GM12878 (cell line): ENCODE measurements at regions not wholly inside any gene's neighbourhood (a gene's known extent, or its start where the extent isn't known, plus 50 kb on each side); places are given as distances from the start of the nearest gene placed in this dataset.

Experiments used
- ATAC-seq: fragments of 200-7000 bp; cut with Tn5 transposase; 3 replicates; pipeline ENCODE4 v1.9.1; 2020; ENCODE audit warnings: mild to moderate bottlenecking, moderate library complexity
- BruUV-seq: library from RNA; stranded (reverse); fragments of 400-500 nt; replicated peaks from 2 replicates; lab custom pipeline; 2021; lab: Mats Ljungman, UMichigan
- CTCF ChIA-PET: fragments of 300-600 bp; sonication (Branson Sonifier 250); formaldehyde crosslinking; extraction: SDS; loops from one replicate; lab custom pipeline; 2021; ENCODE audit warnings: inconsistent platforms; lab: Yijun Ruan, JAX
- POLR2A ChIA-PET: fragments of 350-600 bp; formaldehyde crosslinking; extraction: SDS; loops from one replicate; lab custom pipeline; 2021; ENCODE audit warnings: inconsistent platforms; lab: Charles Lee
- RAD21 ChIA-PET: fragments of 300-600 bp; sonication (Branson Sonifier 250); formaldehyde crosslinking; loops from one replicate; lab custom pipeline; 2023; ENCODE audit warnings: antibody characterized with exemption; ENCODE audit not compliant: unreplicated experiment; lab: Charles Lee
- SMC1A ChIA-PET: fragments of 300-600 bp; sonication (Branson Sonifier 250); formaldehyde crosslinking; loops from one replicate; lab custom pipeline; 2023; ENCODE audit not compliant: unreplicated experiment, uncharacterized antibody; lab: Charles Lee
- DNase-seq: peaks from one replicate; pipeline ENCODE4 v3.0.0-alpha.2; 2011; ENCODE audit warnings: low read depth, low spot score
- FAIRE-seq: peaks from 3 replicates; lab custom pipeline; 2011; peaks lifted over from hg19 to GRCh38; lab: Jason Lieb, UNC
- H2AFZ ChIP-seq: 2 replicates; pipeline ENCODE4 v1.6.0; 2011; ENCODE audit warnings: low read depth, low read length, control low read depth; ENCODE audit not compliant: control insufficient read depth
- H3K27ac ChIP-seq: 2 replicates; pipeline ENCODE4 v1.5.1; 2011; ENCODE audit warnings: control low read depth; ENCODE audit not compliant: control insufficient read depth, insufficient read depth
- H3K27me3 ChIP-seq, 2 experiments: replicated peaks in 1 of 2; 2 replicates each; pipeline versions ENCODE4 v1.6.0 to v1.6.1; 2011; ENCODE audit warnings: low read length in 1 of 2; ENCODE audit not compliant: control insufficient read depth in 2 of 2, insufficient read depth in 2 of 2
- H3K36me3 ChIP-seq, 2 experiments: 2 replicates each; pipeline ENCODE4 v1.5.1; 2011; ENCODE audit warnings: low read length in 1 of 2; ENCODE audit not compliant: control insufficient read depth in 2 of 2, insufficient read depth in 2 of 2
- H3K4me1 ChIP-seq: 2 replicates; pipeline ENCODE4 v1.6.1; 2011; ENCODE audit warnings: mild to moderate bottlenecking, low read length, moderate library complexity, mixed read lengths; ENCODE audit not compliant: control insufficient read depth, insufficient read depth
- H3K4me2 ChIP-seq: 2 replicates; pipeline ENCODE4 v1.6.0; 2011; ENCODE audit warnings: control low read depth; ENCODE audit not compliant: control insufficient read depth, insufficient read depth
- H3K4me3 ChIP-seq: fragments of 200-600 bp; sonication (generic); 2 replicates; pipeline ENCODE4 v1.5.1; 2016
- H3K79me2 ChIP-seq: 2 replicates; pipeline ENCODE4 v1.6.0; 2011; ENCODE audit warnings: low read length; ENCODE audit not compliant: control insufficient read depth, insufficient read depth
- H3K9ac ChIP-seq: 2 replicates; pipeline ENCODE4 v1.8.0; 2011; ENCODE audit warnings: low read length, control low read depth, mixed read lengths; ENCODE audit not compliant: control insufficient read depth, insufficient read depth
- H3K9me3 ChIP-seq: replicated peaks from 3 replicates; pipeline ENCODE4 v1.5.1; 2011; ENCODE audit warnings: mild to moderate bottlenecking, low read length; ENCODE audit not compliant: control insufficient read depth, insufficient read depth
- H4K20me1 ChIP-seq: 2 replicates; pipeline ENCODE4 v1.6.0; 2011; ENCODE audit not compliant: control insufficient read depth, insufficient read depth
- ASH2L ChIP-seq: fragments of 300-600, 200-600 bp; sonication (generic); IDR thresholded peaks from 2 replicates; pipeline ENCODE4 v1.6.1; 2017; ENCODE audit warnings: low read depth, mild to moderate bottlenecking, borderline replicate concordance
- ATF2 ChIP-seq: IDR thresholded peaks from 2 replicates; pipeline ENCODE4 v1.6.1; 2012; ENCODE audit warnings: low read length, inconsistent platforms
- FOXK2 ChIP-seq: fragments of 450-650 bp; IDR thresholded peaks from 2 replicates; pipeline ENCODE4 v1.6.1; 2017; ENCODE audit warnings: mild to moderate bottlenecking, moderate library complexity
- KAT2A ChIP-seq: conservative IDR thresholded peaks from 2 replicates; pipeline ENCODE4 v1.6.1; 2011; ENCODE audit warnings: low read depth, low read length; ENCODE audit not compliant: control insufficient read depth
- MTA2 ChIP-seq: fragments of 450-650 bp; IDR thresholded peaks from 2 replicates; pipeline ENCODE4 v1.6.1; 2016; ENCODE audit warnings: low read depth, mild to moderate bottlenecking, moderate library complexity
- MXI1 ChIP-seq: fragments of 150-350 bp; IDR thresholded peaks from 2 replicates; pipeline ENCODE4 v1.6.1; 2011; ENCODE audit warnings: low read depth, mild to moderate bottlenecking, inconsistent platforms, low read length, improper control_type of control experiment
- NFXL1 ChIP-seq: fragments of 450-650 bp; IDR thresholded peaks from 2 replicates; pipeline ENCODE4 v1.6.1; 2017; ENCODE audit warnings: antibody characterized with exemption, mild to moderate bottlenecking, borderline replicate concordance
- NFYA ChIP-seq: IDR thresholded peaks from 2 replicates; pipeline ENCODE4 v1.6.1; 2011; ENCODE audit warnings: low read depth, mild to moderate bottlenecking, low read length, improper control_type of control experiment, borderline replicate concordance
- SRF ChIP-seq, 2 experiments: IDR thresholded peaks; 2 replicates each; pipeline ENCODE4 v1.6.1; 2011; ENCODE audit warnings: low read depth in 2 of 2, low read length in 2 of 2, mild to moderate bottlenecking in 1 of 2, moderate library complexity in 1 of 2
- TCF12 ChIP-seq: IDR thresholded peaks from 2 replicates; pipeline ENCODE4 v1.6.1; 2011; ENCODE audit warnings: low read depth, mild to moderate bottlenecking, low read length
- TCF3 ChIP-seq: IDR thresholded peaks from 2 replicates; pipeline ENCODE4 v1.6.1; 2012; ENCODE audit warnings: low read depth, mild to moderate bottlenecking, low read length, borderline replicate concordance; ENCODE audit not compliant: insufficient read depth
- USF2 ChIP-seq: IDR thresholded peaks from 2 replicates; pipeline ENCODE4 v1.6.1; 2011; ENCODE audit warnings: low read depth, low read length, improper control_type of control experiment, borderline replicate concordance
- ZBTB40 ChIP-seq: fragments of 450-650 bp; IDR thresholded peaks from 2 replicates; pipeline ENCODE4 v1.6.1; 2016; ENCODE audit warnings: mild to moderate bottlenecking, moderate library complexity, borderline replicate concordance
- ZNF592 ChIP-seq: fragments of 450-650 bp; IDR thresholded peaks from 2 replicates; pipeline ENCODE4 v1.6.1; 2017; ENCODE audit warnings: mild to moderate bottlenecking, moderate library complexity
- WGBS: methylation state at CpG from one replicate; pipeline ENCODE4 v1.1.6; 2016; ENCODE audit warnings: low lambda C conversion rate; ENCODE audit not compliant: insufficient replicate concordance, insufficient coverage; ENCODE audit errors: missing lambda C conversion rate; 5-methylcytosine and 5-hydroxymethylcytosine counted together
- in situ Hi-C: fragments of 300-500 bp; cut with MboI; formaldehyde crosslinking; loops from 9 replicates; pipeline ENCODE4 v1.14.3; 2018; ENCODE audit warnings: mixed read lengths
- intact Hi-C: fragments of 100-400 bp; cut with micrococcal nuclease; formaldehyde crosslinking; loops from one replicate; pipeline ENCODE4 v1.14.2; 2022; ENCODE audit not compliant: unreplicated experiment

GRCh38 chr4:187307131-187307530 lies 583.5 kb upstream of the FAT1 start:
- TF ChIP-seq ATF2 (no peak), KAT2A (no peak), SRF (IDR thresholded peaks at IDR 0.05; ENCODE audit: low read depth in 2 of 2, low read length in 2 of 2) (no peak), MXI1 (no peak), FOXK2 (no peak), MTA2 (no peak), NFYA (no peak), ZNF592 (no peak), ZBTB40 (no peak), ASH2L (no peak), TCF12 (no peak), TCF3 (no peak), USF2 (no peak), NFXL1 (no peak)
- H3K27ac ChIP-seq = no peak overlapping the region
- SMC1A ChIA-PET = no interaction called here
- ATAC-seq = no peak
- no TSS peak for BruUV-seq
- H2AFZ ChIP-seq = no peak overlapping the region
- no peaks in the 10 kb centered on the region for H3K27me3 ChIP-seq
- H4K20me1 ChIP-seq = no peaks in the 10 kb centered on the region
- H3K9ac ChIP-seq = no peak overlapping the region
- DNase-seq = no peak
- no peak for FAIRE-seq
- CTCF ChIA-PET = no interaction called here
- H3K4me2 ChIP-seq = no peak overlapping the region
- POLR2A ChIA-PET = no interaction called here
- intact Hi-C loops (no loop called here), in situ Hi-C loops (no loop called here)
- no peaks in the 10 kb centered on the region for H3K4me1 ChIP-seq
- H3K4me3 ChIP-seq = no peak overlapping the region
- H3K79me2 ChIP-seq = no peaks in the 10 kb centered on the region
- no peaks in the 10 kb centered on the region for H3K9me3 ChIP-seq
- RAD21 ChIA-PET = no interaction called here
- 0% methylated on average over 2 of the region's 2 CpGs for WGBS
- H3K36me3 ChIP-seq = no peaks in the 10 kb centered on the region
